GM12872 (cell line): ENCODE measurements at regions not wholly inside any gene's neighbourhood (a gene's known extent, or its start where the extent isn't known, plus 50 kb on each side); places are given as distances from the start of the nearest gene placed in this dataset.
A peak's percentile ranks its signal among the peaks of the same experiment; 100 is the strongest.

Experiments
- TF ChIP-seq, protein P1 (sequence below): IDR thresholded peaks from 3 replicates; pipeline ENCODE4 v1.5.1; 2011; ENCODE audit warnings: low read depth, mild to moderate bottlenecking, low read length, moderate library complexity; ENCODE audit not compliant: insufficient read depth

DNA sequence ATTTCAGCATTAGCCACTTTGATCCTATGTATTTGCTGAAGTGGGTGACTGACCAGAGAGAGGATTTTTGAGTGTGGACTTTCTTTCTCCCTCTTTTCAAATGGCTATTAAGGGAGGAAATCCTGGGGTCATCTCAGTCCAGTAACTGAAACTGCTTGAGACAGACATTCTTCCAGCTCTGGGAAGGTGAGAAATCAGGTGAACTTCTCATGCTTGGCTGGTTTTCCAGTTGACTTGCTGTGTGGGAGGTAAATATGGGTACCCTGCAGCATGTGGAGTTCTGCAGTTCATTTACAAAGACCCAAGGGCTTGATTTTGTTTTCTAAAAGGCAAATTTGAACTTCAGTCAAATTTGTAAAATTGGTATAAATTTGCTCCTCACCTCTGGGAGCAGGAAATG is 461.1 kb upstream of the TBL1XR1 start:
- TF ChIP-seq, protein P1, sequence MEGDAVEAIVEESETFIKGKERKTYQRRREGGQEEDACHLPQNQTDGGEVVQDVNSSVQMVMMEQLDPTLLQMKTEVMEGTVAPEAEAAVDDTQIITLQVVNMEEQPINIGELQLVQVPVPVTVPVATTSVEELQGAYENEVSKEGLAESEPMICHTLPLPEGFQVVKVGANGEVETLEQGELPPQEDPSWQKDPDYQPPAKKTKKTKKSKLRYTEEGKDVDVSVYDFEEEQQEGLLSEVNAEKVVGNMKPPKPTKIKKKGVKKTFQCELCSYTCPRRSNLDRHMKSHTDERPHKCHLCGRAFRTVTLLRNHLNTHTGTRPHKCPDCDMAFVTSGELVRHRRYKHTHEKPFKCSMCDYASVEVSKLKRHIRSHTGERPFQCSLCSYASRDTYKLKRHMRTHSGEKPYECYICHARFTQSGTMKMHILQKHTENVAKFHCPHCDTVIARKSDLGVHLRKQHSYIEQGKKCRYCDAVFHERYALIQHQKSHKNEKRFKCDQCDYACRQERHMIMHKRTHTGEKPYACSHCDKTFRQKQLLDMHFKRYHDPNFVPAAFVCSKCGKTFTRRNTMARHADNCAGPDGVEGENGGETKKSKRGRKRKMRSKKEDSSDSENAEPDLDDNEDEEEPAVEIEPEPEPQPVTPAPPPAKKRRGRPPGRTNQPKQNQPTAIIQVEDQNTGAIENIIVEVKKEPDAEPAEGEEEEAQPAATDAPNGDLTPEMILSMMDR, result no peak

DNA sequence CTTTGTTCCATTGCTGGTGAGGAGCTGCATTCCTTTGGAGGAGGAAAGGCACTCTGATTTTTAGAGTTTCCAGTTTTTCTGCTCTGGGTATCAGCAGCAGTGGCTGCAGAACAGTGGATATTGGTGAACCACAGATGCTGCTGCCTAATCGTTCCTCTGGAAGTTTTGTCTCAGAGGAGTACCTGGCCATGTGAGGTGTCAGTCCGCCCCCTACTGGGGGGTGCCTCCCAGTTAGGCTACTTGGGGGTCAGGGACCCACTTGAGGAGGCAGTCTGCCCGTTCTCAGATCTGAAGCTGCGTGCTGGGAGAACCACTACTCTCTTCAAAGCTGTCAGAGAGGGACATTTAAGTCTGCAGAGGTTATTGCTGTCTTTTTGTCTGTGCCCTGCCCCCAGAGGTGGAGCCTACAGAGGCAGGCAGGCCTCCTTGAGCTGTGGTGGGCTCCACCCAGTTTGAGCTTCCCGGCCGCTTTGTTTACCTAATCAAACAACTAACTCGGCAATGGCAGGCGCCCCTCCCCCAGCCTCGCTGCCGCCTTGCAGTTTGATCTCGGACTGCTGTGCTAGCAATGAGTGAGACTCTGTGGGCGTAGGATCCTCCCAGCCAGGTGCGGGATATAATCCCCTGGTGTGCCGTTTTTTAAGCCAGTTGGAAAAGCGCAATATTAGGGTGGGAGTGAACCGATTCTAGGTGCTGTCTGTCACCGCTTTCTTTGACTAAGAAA is 467.3 kb upstream of the TBL1XR1 start:
- TF ChIP-seq, protein P1, result peak; percentile 17; the same call in 1 of the 3 replicates

DNA sequence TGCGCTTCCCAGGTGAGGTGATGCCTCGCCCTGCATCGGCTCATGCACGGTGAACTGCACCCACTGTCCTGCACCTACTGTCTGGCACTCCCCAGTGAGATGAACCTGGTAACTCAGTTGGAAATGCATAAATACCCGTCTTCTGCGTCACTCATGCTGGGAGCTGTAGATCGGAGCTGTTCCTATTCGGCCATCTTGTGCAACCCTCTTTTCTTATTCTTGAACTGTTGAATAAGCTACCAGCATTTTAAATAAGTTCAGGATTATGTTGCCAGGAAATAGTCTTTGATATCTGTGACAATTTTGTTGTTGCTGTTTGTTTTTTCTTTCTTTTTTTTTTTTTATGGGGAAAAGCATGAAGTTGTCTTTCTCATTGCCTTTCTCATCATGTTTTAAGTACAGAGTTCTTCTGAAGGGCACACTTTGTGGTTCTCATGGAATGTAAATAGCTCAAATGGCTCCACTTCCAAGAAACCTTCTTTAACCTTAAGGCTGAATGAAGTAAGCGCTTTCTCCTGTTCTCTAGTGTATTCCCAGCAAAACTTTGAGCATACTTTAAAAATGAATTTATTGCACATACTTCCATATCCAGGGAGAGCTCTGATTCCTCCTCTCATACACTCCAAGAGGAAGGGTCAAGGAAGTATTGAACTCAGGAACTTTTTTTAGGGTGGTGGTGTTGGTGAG is 468.0 kb upstream of the TBL1XR1 start:
- TF ChIP-seq, protein P1, result no peak

DNA sequence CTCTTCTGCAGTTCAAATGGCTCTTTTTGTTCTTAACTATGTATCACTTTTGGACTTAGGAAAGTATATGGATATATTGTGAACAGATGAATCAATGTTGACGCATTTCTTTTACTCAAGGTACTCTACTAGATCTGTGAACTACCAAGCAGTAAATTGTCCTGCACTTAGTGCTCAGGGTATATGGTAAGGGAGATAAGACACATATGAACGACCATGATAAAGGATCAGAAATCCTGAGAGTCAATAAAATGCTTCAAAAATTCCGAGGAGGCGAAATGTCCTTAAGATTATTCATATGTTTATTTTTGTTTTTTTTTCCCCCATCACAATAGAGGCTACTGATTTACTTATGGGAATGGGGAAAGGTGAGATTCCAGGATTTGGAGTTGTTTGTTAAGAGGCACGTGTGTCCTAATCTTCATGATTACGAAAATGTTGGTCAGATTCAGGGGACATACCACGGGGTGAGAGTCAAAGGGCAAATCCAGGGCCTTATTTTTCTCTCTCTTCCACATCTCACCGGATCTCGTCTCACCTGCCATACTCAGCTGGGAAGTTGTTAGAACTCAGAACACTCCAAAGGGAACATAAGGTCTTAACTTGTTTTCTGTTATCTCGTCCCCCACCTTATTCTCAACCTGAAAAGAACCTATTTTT is 475.1 kb upstream of the TBL1XR1 start:
- TF ChIP-seq, protein P1, result no peak

DNA sequence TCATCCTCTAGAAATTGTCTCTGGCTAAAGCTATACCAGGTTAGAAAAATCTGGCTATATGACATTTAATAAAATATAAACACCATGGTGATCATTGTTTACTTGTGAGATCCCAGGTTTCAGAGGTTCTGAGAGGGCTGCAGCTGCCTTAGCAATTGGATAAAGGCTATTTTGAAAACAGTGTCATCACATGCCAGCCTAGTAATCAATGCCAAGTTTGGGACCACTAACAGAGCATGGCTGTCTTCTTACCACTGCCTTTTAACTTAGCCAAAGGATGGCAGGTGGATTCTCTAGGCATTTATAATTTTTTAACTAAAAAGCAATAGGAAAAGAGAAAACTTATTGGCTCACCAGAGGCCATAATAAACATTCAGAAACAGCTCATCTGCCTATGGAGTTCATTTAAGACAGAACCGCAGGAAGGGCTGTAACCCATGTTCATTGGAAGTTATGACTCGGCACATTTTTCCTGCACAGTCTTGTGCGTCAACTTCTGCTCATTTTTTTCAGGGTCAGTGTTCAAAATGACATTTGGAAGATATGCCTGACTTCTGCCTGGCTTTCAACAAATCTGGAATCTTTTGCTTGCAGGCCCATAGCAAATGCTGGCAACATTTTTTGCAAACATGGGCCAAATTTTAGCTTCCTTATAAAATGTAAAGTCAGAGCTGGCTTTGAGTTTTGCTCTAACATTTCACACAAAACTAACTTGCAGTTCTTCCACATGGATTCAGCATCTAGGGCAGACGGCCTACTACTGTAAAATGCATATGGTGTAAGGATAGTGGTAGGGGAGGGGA is 476.0 kb upstream of the TBL1XR1 start:
- TF ChIP-seq, protein P1, result no peak

DNA sequence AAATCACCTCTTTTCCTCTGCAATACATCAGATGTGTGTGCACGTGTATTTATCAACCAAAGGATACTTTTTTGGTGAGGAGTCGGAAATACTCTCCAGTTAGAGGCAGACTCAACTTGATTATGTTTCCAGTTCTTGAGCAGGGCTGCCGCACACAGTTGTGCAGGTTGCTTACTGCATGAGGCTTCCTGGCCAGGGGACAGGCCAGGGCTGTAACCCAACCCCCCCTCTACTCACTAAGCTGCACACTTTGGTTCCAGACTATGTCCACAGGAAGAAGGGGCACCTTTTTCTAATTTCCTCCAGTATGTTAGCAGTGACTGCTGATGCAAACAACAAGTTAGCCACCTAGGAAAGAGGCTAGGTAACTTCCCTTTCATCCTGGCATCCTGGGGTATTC is 476.9 kb upstream of the TBL1XR1 start:
- TF ChIP-seq, protein P1, result no peak

DNA sequence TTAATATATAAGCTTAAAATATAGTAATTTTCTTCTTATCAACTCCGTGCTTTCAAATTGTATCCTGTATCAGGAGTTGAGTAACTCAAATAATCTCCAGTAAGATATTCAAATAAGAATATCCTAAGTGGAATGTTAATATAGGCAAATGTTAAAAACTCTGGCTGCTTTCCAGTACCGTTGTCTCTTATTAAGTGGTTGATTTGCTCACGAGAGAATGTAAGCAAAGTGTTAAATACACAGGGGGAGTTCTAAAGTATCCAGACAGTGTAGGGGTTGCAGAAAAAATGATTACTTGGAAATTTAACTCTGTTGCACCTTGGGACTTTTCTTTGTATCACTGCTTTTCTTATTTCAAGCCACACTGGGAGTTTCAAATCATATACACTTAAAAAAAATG is 478.9 kb upstream of the TBL1XR1 start:
- TF ChIP-seq, protein P1, result no peak
